ENCODE measurements at regions not wholly inside any gene's neighbourhood (a gene's known extent, or its start where the extent isn't known, plus 50 kb on each side); places are given as distances from the start of the nearest gene placed in this dataset.

DNA sequence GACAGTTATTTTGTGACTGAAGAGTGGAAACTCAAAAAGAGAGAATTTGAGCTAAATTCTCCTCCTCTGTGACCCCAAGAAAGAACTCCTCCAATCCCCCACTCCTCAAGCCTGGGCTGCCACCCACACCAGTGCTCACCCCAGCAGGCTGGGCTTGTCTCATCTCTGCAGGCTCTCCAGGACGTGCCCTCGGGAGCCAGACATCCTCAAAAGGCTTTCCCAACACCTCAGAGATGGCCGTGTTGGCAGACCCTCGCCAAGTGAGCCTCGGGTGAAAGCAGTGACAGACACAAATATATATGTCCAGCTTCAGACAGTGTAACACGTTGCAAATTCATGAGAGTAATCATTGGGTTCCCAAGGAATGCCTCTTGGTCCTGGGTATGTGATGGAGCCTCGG, 377.7 kb upstream of the SALL3 start:
- no peak for DNase-seq (ENCODE audit: low read depth, low spot score)
- Mint-ChIP-seq H3K36me3 (ENCODE audit: low read depth) (no peaks in the 10 kb centered on the region), H3K27ac (ENCODE audit: unreplicated experiment) (no peak overlapping the region), H3K4me3 (no peak overlapping the region), H3K4me1 (peaks cover 10% of the 10 kb centered on the region), H3K9me3 (peaks cover 3% of the 10 kb centered on the region), H3K27me3 (ENCODE audit: low read depth) (no peaks in the 10 kb centered on the region)
- TF ChIP-seq, protein P1, sequence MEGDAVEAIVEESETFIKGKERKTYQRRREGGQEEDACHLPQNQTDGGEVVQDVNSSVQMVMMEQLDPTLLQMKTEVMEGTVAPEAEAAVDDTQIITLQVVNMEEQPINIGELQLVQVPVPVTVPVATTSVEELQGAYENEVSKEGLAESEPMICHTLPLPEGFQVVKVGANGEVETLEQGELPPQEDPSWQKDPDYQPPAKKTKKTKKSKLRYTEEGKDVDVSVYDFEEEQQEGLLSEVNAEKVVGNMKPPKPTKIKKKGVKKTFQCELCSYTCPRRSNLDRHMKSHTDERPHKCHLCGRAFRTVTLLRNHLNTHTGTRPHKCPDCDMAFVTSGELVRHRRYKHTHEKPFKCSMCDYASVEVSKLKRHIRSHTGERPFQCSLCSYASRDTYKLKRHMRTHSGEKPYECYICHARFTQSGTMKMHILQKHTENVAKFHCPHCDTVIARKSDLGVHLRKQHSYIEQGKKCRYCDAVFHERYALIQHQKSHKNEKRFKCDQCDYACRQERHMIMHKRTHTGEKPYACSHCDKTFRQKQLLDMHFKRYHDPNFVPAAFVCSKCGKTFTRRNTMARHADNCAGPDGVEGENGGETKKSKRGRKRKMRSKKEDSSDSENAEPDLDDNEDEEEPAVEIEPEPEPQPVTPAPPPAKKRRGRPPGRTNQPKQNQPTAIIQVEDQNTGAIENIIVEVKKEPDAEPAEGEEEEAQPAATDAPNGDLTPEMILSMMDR (conservative IDR thresholded peaks at IDR 0.05): no peak

DNA sequence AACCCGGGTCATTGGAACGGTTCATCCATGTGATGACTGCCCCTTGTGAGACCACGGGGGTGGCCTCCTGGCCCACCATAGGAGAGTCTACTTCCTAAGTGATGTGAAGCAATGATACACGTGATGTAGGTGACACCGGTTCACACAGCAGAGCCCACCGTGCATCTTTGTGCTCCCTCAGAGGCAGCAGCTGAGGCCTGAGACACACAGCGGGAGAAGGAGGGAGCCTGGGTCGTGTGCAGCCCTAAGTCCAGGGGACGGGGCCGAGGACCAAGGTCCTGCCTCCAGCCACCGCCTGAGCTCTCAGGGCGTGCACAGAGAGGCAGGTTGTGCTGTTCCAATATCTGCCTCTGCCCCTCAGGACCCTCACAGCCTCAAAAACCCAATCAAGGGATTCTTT, 377.2 kb upstream of the SALL3 start:
- Mint-ChIP-seq H3K27ac (ENCODE audit: unreplicated experiment) (no peak overlapping the region), H3K9me3 (peaks cover 3% of the 10 kb centered on the region), H3K4me1 (peaks cover 7% of the 10 kb centered on the region), H3K36me3 (ENCODE audit: low read depth) (no peaks in the 10 kb centered on the region), H3K4me3 (no peak overlapping the region), H3K27me3 (ENCODE audit: low read depth) (no peaks in the 10 kb centered on the region)
- no peak for DNase-seq (ENCODE audit: low read depth, low spot score)
- TF ChIP-seq, protein P1 (conservative IDR thresholded peaks at IDR 0.05): no peak

DNA sequence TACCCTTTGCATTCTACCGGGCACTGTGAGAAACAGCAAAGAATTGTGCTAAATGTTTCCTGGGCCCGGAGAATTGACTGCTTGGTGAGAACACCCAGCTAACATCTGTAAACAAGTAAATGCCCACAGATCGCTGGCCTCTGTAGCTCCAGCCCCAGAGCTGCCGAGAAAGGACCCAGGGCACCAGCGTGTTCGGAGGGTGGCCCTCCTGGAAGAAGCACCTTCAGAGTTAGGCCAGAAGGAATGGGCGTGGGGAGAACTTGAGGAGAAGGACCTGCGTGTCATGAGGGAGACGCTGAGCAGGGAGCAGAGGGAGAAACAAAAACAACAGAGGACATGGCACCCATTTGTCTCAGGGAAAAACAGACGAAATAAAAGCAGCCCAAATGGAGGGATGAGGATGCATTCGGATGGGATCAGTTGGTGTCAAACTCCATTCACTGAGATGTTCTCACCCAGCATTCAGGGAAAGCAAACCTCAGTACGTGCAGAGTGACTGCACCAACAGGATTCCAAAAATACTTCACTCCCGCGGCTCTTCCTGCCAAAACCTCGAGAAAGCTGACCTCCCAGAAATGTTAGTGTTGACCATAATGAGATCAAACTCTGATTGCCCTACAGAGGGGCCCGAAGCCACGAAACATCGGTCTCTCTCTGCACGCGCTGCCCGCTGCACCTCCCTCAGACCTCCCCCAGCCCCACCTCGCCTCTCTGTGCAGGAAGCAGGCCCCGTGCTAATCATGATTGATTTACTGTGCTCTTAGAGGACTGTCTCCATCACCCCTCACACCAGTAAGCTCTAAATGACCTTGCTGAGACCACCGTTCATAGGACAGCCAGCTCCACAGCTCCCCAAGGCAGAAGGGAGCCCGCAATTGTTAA, 376.3 kb upstream of the SALL3 start:
- TF ChIP-seq, protein P1 (conservative IDR thresholded peaks at IDR 0.05): no peak
- Mint-ChIP-seq H3K27me3 (ENCODE audit: low read depth) (no peaks in the 10 kb centered on the region), H3K36me3 (ENCODE audit: low read depth) (no peaks in the 10 kb centered on the region), H3K9me3 (peaks cover 3% of the 10 kb centered on the region), H3K4me3 (no peak overlapping the region), H3K4me1 (peaks cover 7% of the 10 kb centered on the region), H3K27ac (ENCODE audit: unreplicated experiment) (peak overlapping the region; percentile 17)
- no peak for DNase-seq (ENCODE audit: low read depth, low spot score)

DNA sequence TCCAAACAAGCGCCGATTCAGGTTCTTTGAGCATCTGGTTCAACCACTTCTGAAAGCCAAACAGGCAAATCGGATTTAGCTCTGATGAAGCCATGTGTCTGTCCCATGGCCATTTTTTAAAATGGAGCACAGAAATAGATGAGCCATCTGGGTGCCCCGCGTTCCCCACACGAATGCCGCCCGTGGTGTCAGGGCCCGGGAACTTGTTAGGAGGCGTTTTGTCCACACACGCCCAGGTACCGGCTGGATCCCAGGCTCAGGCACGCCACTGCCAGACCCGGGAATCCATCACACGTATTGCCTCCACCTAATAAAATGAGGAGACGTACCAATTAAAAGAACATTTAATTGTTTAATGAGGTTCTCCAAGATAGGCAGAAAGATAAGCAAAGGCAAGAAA, 374.4 kb upstream of the SALL3 start:
- Mint-ChIP-seq H3K4me1 (peaks cover 6% of the 10 kb centered on the region), H3K9me3 (no peaks in the 10 kb centered on the region), H3K27ac (ENCODE audit: unreplicated experiment) (no peak overlapping the region), H3K36me3 (ENCODE audit: low read depth) (no peaks in the 10 kb centered on the region), H3K27me3 (ENCODE audit: low read depth) (no peaks in the 10 kb centered on the region), H3K4me3 (no peak overlapping the region)
- TF ChIP-seq, protein P1 (conservative IDR thresholded peaks at IDR 0.05): no peak
- DNase-seq (ENCODE audit: low read depth, low spot score): no peak

DNA sequence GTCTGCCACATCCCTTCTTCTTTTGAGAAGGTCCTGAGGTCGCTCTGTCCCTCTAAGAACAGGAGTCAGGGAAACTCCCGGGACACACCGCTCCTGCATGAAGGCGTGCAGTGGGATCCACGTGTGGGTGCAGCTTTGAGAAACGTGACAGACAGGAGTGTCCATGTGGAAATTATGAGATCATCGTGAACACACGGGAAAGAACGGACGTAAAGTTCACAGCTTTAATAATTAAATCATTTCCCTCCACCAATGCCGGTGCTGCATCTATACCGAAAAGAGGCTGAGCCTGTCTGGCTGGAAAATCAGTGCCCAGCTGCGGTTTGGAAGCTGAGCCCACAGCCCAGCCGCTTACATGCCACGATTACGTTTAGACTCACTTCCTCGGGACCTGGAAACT, 372.4 kb upstream of the SALL3 start:
- H3K27ac Mint-ChIP-seq (ENCODE audit: unreplicated experiment): no peak overlapping the region
- H3K36me3 Mint-ChIP-seq (ENCODE audit: low read depth): no peaks in the 10 kb centered on the region
- no peak overlapping the region for H3K4me3 Mint-ChIP-seq
- no peaks in the 10 kb centered on the region for H3K27me3 Mint-ChIP-seq (ENCODE audit: low read depth)
- TF ChIP-seq, protein P1 (conservative IDR thresholded peaks at IDR 0.05): no peak
- no peaks in the 10 kb centered on the region for H3K9me3 Mint-ChIP-seq
- DNase-seq (ENCODE audit: low read depth, low spot score): no peak
- H3K4me1 Mint-ChIP-seq: peaks cover 6% of the 10 kb centered on the region

All from neural crest cell (in vitro differentiated cells).